Lower leg skin (tissue), 3 donors: ENCODE measurements at regions not wholly inside any gene's neighbourhood (a gene's known extent, or its start where the extent isn't known, plus 50 kb on each side); places are given as distances from the start of the nearest gene placed in this dataset.

Source experiments
- POLR2A ChIP-seq, 2 donors: fragments of 450-650 bp; IDR thresholded peaks; one replicate each; pipeline ENCODE4 v1.6.1; 2016 to 2017; ENCODE audit warnings: antibody characterized with exemption in 2 of 2, mild to moderate bottlenecking in 1 of 2, moderate library complexity in 1 of 2
- TF ChIP-seq, protein P1 (sequence below), 3 donors: fragments of 450-650 bp; IDR thresholded peaks; one replicate each; pipeline ENCODE4 v1.5.1; 2016; ENCODE audit warnings: antibody characterized with exemption in 3 of 3, mild to moderate bottlenecking in 3 of 3, moderate library complexity in 2 of 3

DNA sequence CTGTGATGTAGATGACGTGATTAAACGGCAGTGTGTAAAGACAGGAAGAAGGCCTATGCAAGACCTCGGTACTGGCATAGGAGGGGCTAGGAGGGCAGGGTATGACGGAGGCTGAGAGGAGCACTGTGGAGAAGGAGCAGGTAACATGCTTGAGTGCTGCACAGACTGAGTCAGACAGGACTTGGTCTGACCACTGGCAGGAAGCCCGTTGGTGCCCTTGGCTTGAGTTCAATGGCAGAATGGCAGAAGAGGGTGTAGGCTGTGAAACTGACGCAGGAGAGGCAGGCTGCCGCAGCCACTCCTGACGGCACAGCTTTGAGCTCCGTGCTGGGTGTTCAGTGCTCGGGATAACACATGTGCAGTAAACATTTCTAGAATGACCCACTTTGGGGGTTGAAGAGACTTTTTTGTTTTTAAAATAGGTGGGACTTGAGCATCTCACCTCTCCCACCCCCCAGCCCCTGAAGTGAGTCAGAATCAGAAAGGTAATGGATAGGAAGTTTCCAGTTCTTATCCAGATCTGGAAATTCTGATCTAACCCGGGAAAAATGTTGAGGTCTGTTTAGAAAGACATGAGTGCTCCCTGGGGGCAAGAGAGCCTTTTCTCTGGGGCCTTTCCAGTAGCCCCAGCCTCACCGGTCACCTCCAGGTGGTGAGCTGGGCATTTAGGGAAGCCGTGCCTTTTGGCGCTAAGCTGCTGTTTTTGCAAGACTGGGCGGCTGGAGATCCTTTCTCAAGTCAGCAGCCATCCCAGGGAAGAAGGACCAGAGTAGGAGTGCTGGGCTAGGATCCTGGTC, 126.4 kb downstream of the RPLP1 start:
- TF ChIP-seq, protein P1, sequence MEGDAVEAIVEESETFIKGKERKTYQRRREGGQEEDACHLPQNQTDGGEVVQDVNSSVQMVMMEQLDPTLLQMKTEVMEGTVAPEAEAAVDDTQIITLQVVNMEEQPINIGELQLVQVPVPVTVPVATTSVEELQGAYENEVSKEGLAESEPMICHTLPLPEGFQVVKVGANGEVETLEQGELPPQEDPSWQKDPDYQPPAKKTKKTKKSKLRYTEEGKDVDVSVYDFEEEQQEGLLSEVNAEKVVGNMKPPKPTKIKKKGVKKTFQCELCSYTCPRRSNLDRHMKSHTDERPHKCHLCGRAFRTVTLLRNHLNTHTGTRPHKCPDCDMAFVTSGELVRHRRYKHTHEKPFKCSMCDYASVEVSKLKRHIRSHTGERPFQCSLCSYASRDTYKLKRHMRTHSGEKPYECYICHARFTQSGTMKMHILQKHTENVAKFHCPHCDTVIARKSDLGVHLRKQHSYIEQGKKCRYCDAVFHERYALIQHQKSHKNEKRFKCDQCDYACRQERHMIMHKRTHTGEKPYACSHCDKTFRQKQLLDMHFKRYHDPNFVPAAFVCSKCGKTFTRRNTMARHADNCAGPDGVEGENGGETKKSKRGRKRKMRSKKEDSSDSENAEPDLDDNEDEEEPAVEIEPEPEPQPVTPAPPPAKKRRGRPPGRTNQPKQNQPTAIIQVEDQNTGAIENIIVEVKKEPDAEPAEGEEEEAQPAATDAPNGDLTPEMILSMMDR (IDR thresholded peaks at IDR 0.05), result no peak
- no peak for TF ChIP-seq POLR2A (IDR thresholded peaks at IDR 0.05)
